Fibroblast of lung (primary cell): ENCODE measurements at regions not wholly inside any gene's neighbourhood (a gene's known extent, or its start where the extent isn't known, plus 50 kb on each side); places are given as distances from the start of the nearest gene placed in this dataset.

ENCODE experiments used
- DNase-seq, 2 donors: peaks; one replicate each; pipeline versions ENCODE4 v3.0.0 to v3.0.0-alpha.2; 2010; ENCODE audit warnings: low read depth in 2 of 2
- H2AFZ ChIP-seq: 2 replicates; pipeline ENCODE4 v1.5.1; 2012; ENCODE audit warnings: low read length, control low read depth, inconsistent platforms
- H3K27ac ChIP-seq: 2 replicates; pipeline ENCODE4 v1.5.1; 2011; ENCODE audit warnings: low read length, control low read depth; ENCODE audit not compliant: insufficient read depth
- H3K27me3 ChIP-seq: 2 replicates; pipeline ENCODE4 v1.5.1; 2011; ENCODE audit warnings: mild to moderate bottlenecking, low read length; ENCODE audit not compliant: control insufficient read depth, insufficient read depth
- H3K36me3 ChIP-seq: 2 replicates; pipeline ENCODE4 v1.5.1; 2011; ENCODE audit warnings: low read length; ENCODE audit not compliant: control insufficient read depth, insufficient read depth
- H3K4me1 ChIP-seq: 2 replicates; pipeline ENCODE4 v1.5.1; 2011; ENCODE audit warnings: low read length; ENCODE audit not compliant: control insufficient read depth, insufficient read depth; ENCODE audit errors: extremely low read depth
- H3K4me2 ChIP-seq: 2 replicates; pipeline ENCODE4 v1.5.1; 2011; ENCODE audit warnings: low read length, control low read depth; ENCODE audit not compliant: insufficient read depth; ENCODE audit errors: extremely low read depth
- H3K4me3 ChIP-seq, 4 experiments: fragments of 200-600 bp in 1 of 4; sonication (generic) in 1 of 4; replicated peaks in 1 of 4; 2 replicates each; pipeline ENCODE4 v1.5.1; 2011 to 2016; ENCODE audit warnings: low read length in 4 of 4, low read depth in 3 of 4, mild to moderate bottlenecking in 3 of 4, control low read depth in 2 of 4, inconsistent platforms in 1 of 4, mixed read lengths in 1 of 4; ENCODE audit not compliant: insufficient read depth in 1 of 4; ENCODE audit errors: control extremely low read depth in 1 of 4
- H3K79me2 ChIP-seq: 2 replicates; pipeline ENCODE4 v1.5.1; 2012; ENCODE audit warnings: mild to moderate bottlenecking, low read length, inconsistent platforms; ENCODE audit not compliant: control insufficient read depth, insufficient read depth
- H3K9ac ChIP-seq: 2 replicates; pipeline ENCODE4 v1.5.1; 2011; ENCODE audit warnings: mild to moderate bottlenecking, low read length, control low read depth; ENCODE audit not compliant: insufficient read depth
- H3K9me3 ChIP-seq: 2 replicates; pipeline ENCODE4 v1.5.1; 2012; ENCODE audit warnings: low read depth, low read length; ENCODE audit not compliant: control insufficient read depth, insufficient read depth
- H4K20me1 ChIP-seq: 2 replicates; pipeline ENCODE4 v1.5.1; 2011; ENCODE audit warnings: low read length; ENCODE audit not compliant: control insufficient read depth, insufficient read depth; ENCODE audit errors: extremely low read depth
- EZH2 ChIP-seq: IDR thresholded peaks from 2 replicates; pipeline ENCODE4 v1.5.1; 2012; ENCODE audit warnings: low read length, control low read depth, mild to moderate bottlenecking; ENCODE audit errors: missing control alignments
- TF ChIP-seq, protein P1 (sequence below), 2 donors: IDR thresholded peaks in 1 of 2; conservative IDR thresholded peaks in 1 of 2; 1 replicate in 1 of 2; 2 replicates in 1 of 2; pipeline ENCODE4 v1.5.1; 2011 to 2012; ENCODE audit warnings: low read length in 2 of 2, control low read depth in 1 of 2, inconsistent platforms in 1 of 2, low read depth in 1 of 2, mild to moderate bottlenecking in 1 of 2

- TF ChIP-seq, protein P1, sequence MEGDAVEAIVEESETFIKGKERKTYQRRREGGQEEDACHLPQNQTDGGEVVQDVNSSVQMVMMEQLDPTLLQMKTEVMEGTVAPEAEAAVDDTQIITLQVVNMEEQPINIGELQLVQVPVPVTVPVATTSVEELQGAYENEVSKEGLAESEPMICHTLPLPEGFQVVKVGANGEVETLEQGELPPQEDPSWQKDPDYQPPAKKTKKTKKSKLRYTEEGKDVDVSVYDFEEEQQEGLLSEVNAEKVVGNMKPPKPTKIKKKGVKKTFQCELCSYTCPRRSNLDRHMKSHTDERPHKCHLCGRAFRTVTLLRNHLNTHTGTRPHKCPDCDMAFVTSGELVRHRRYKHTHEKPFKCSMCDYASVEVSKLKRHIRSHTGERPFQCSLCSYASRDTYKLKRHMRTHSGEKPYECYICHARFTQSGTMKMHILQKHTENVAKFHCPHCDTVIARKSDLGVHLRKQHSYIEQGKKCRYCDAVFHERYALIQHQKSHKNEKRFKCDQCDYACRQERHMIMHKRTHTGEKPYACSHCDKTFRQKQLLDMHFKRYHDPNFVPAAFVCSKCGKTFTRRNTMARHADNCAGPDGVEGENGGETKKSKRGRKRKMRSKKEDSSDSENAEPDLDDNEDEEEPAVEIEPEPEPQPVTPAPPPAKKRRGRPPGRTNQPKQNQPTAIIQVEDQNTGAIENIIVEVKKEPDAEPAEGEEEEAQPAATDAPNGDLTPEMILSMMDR (conservative IDR thresholded peaks at IDR 0.05 in 1 of 2, IDR thresholded peaks at IDR 0.05 in 1 of 2; ENCODE audit: low read depth in 1 of 2, low read length in 2 of 2): no peak
- TF ChIP-seq EZH2: no peak
- Histone ChIP-seq H2AFZ (no peak overlapping the region), H3K9ac (no peak overlapping the region), H3K9me3 (no peaks in the 10 kb centered on the region), H4K20me1 (no peaks in the 10 kb centered on the region), H3K79me2 (no peaks in the 10 kb centered on the region), H3K27me3 (no peaks in the 10 kb centered on the region), H3K4me3 (no peak overlapping the region), H3K4me2 (no peak overlapping the region), H3K27ac (no peak overlapping the region), H3K36me3 (no peaks in the 10 kb centered on the region), H3K4me1 (no peaks in the 10 kb centered on the region)
- DNase-seq: no peak
These were observed 123.8 kb upstream of the SOX5 start for GRCh38 chr12:24073170-24073810.

DNA sequence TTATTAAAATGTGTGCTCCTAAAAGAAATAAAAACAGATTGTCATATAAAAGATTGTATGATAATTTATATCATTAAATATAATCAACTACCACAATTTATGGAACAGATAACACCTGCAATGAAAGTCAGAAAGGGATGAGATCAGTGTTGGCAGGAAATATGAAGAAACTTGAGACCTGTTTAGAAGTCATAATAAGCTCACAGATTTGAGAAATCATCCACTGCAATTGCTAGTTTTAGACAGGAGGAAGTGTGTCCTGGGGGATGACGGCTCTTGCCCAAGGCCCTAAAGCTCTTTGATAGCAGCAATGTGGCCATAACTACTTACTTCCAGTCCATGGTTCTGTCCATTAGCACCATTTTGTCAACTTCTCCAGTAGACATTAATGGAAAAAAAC is 122.8 kb upstream of the SOX5 start:
- H2AFZ ChIP-seq: no peak overlapping the region
- no peaks in the 10 kb centered on the region for H3K27me3 ChIP-seq
- H4K20me1 ChIP-seq: no peaks in the 10 kb centered on the region
- H3K36me3 ChIP-seq: no peaks in the 10 kb centered on the region
- H3K27ac ChIP-seq: no peak overlapping the region
- DNase-seq: no peak
- no peak overlapping the region for H3K4me2 ChIP-seq
- no peak for TF ChIP-seq EZH2
- TF ChIP-seq, protein P1 (conservative IDR thresholded peaks at IDR 0.05 in 1 of 2, IDR thresholded peaks at IDR 0.05 in 1 of 2; ENCODE audit: low read depth in 1 of 2, low read length in 2 of 2): no peak
- no peak overlapping the region for H3K4me3 ChIP-seq
- no peak overlapping the region for H3K9ac ChIP-seq
- H3K4me1 ChIP-seq: no peaks in the 10 kb centered on the region
- no peaks in the 10 kb centered on the region for H3K9me3 ChIP-seq
- no peaks in the 10 kb centered on the region for H3K79me2 ChIP-seq

DNA sequence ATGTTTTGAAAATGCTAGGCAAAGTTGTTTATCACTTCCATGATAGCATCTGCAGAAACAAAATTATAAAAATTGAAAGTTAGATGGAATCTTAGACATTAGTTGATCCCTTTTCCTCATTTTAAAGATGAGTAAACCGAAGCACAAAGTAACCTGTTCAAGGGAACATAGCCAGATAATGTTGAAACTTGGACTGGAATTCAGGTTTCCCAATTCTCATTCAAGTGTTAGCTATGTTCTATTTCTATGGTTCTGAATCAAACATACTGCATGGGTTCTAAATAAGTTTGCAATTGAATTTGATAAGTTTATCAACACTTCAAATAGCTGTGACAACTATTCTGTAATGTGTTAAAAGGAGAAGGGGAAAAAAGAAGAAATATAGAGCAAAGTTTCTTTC is 122.4 kb upstream of the SOX5 start:
- TF ChIP-seq, protein P1 (conservative IDR thresholded peaks at IDR 0.05 in 1 of 2, IDR thresholded peaks at IDR 0.05 in 1 of 2; ENCODE audit: low read depth in 1 of 2, low read length in 2 of 2): no peak
- no peak for TF ChIP-seq EZH2
- no peaks in the 10 kb centered on the region for H3K36me3 ChIP-seq
- H3K79me2 ChIP-seq: no peaks in the 10 kb centered on the region
- no peak overlapping the region for H3K9ac ChIP-seq
- no peak overlapping the region for H2AFZ ChIP-seq
- no peaks in the 10 kb centered on the region for H3K27me3 ChIP-seq
- no peak overlapping the region for H3K27ac ChIP-seq
- no peak for DNase-seq
- H4K20me1 ChIP-seq: no peaks in the 10 kb centered on the region
- H3K4me1 ChIP-seq: peaks cover 1% of the 10 kb centered on the region
- no peak overlapping the region for H3K4me3 ChIP-seq
- H3K9me3 ChIP-seq: no peaks in the 10 kb centered on the region
- H3K4me2 ChIP-seq: no peak overlapping the region
